Activated CD4-positive, alpha-beta T cell treated with anti-CD3 and anti-CD28 coated beads, Interleukin-2, Interleukin-6, amounts not matched to agents 100 ng/mL and 50 ng/mL, durations not matched to agents 16 hours and 8 hours (primary cell): ENCODE measurements at regions not wholly inside any gene's neighbourhood (a gene's known extent, or its start where the extent isn't known, plus 50 kb on each side); places are given as distances from the start of the nearest gene placed in this dataset.
A peak's percentile ranks its signal among the peaks of the same experiment; 100 is the strongest.
"Not testable (repeated sequence)": the region's sequence is repeated elsewhere in the genome, so short reads cannot be mapped to it uniquely, and the experiment has no call there.

ENCODE experiments used
- DNase-seq: peaks from one replicate; pipeline ENCODE4 v3.0.0-alpha.2; 2020

- DNase-seq: no peak
Observed at GRCh38 chrX:42832764-42833549, 55.0 kb upstream of the PPP1R2C start.

DNA sequence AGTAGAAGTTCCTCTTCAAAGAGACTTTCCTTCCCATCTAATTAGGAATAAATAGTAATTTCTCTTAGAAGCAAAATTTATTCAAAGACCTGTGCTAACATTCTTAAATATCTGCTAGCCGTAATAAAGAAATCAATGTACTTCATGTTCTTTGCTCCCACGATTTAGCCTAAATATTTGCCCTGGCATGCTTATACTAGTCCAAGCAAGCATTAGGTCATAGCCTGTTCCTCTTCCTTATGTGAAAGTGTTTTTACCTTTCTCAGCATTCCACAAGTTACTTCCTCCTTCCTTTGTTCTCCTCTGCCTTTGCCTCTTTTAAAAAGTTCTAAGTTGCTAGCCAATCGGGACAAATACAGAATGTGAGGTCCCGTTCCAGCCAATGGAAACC is 55.6 kb upstream of the PPP1R2C start:
- not testable (repeated sequence) for DNase-seq

GRCh38 chrX:42837101-42837726 is 59.3 kb upstream of the PPP1R2C start:
- no peak for DNase-seq

- DNase-seq: no peak
Observed at GRCh38 chrX:42837747-42838146, 59.8 kb upstream of the PPP1R2C start.

DNA sequence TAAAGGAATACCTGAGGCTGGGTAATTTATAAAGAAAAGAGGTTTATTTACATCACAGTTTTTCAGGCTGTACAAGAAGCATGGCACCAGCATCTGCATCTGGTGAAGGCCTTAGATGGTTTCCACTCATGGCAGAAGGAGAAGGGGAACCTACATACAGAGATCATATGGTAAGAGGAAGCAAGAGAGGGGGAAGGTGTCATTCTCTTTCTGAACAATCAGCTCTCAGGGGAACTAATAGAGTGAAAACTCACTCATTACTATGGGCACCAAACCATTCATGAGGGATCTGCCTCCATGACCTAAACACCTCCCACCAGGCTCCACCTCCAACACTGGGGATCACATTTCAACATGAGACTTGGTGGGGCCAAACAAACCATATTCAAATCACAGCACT is 61.7 kb upstream of the PPP1R2C start:
- no peak for DNase-seq

GRCh38 chrX:42846741-42847140 is 68.8 kb upstream of the PPP1R2C start:
- DNase-seq: no peak

GRCh38 chrX:42855259-42855658 is 77.3 kb upstream of the PPP1R2C start:
- DNase-seq: no peak

DNA sequence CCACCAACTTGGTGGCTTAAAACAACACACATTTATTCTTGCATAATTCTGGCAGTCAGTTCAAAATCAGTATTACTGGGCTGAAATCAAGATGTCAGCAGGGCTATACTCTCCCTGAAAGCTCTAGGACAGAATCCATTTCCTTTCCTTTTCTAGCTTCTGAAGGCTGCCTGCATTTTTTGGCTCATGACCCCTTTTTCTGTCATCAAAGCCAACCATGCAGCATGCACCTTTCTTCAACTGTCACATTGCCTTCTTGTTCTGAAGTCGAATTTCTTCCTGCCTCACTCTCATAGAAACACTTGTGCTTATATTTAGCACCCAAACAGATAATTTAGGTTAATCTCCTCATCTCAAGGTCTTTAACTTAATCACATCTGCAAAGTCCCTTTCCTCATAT is 79.8 kb upstream of the PPP1R2C start:
- DNase-seq: no peak

- no peak for DNase-seq
Observed at GRCh38 chrX:42869011-42869410, 91.0 kb upstream of the PPP1R2C start.

GRCh38 chrX:42869659-42870476 is 91.9 kb upstream of the PPP1R2C start:
- peak; percentile 4 for DNase-seq

DNA sequence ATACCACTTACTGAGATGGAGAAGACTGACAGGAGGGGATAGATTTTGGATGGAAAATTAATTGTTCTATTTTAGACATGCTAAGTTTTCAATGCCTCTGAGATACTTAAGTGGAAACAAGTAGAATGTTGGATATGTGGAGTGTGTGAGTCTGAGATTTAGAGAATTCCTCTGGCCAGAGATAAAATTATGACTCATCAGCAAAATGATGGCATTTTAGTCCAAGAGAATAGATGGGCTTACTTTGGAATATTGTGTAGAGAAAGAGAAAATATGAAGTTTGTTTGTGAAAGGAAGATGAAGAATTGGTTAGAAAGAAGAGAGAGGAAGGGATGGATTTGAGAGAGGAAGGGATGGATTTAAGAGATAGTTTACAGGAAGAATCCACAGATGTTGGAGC is 108.6 kb upstream of the PPP1R2C start:
- no peak for DNase-seq

- DNase-seq: no peak
Observed at GRCh38 chrX:42900947-42901346, 123.0 kb upstream of the PPP1R2C start.

- no peak for DNase-seq
Observed at GRCh38 chrX:42902513-42902912, 124.5 kb upstream of the PPP1R2C start.

GRCh38 chrX:42920752-42921151 is 142.8 kb upstream of the PPP1R2C start:
- DNase-seq: no peak

DNA sequence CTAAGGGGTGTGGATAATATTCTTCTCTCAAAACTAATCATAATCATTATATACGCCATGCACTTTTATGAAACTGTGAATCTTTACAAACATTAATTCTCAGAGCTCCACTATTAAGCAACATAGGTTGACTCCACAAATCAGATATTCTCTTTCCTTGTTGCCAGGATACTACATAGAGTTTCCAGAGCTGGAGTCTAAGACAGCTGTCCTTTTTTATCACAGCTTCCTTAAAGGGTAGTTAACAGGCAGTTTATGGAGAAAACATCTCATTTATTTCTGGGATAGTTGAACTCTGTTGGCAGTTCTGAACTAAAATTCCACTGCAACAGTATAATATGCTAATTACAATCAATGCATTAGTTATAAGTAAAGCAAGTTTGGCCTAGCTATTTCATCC is 152.1 kb upstream of the PPP1R2C start:
- no peak for DNase-seq

DNA sequence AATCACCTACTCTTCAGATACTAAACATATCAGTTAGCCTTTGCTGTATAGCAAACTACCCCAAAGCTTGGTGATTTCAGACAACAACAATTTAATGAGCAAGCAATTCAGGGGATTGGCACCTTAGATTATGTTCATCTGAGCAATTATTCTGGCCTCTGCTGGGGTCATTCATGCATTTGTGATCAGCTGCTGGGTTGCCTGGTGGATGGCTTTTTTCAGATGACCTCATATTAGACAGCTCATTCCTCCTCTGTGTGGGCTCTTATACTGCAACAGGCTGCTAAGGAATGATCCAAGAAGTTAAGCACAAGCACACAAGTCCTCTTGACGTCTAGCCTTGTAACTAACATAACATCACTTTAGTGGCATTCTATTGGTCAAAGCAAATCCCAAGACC is 153.0 kb upstream of the PPP1R2C start:
- no peak for DNase-seq

DNA sequence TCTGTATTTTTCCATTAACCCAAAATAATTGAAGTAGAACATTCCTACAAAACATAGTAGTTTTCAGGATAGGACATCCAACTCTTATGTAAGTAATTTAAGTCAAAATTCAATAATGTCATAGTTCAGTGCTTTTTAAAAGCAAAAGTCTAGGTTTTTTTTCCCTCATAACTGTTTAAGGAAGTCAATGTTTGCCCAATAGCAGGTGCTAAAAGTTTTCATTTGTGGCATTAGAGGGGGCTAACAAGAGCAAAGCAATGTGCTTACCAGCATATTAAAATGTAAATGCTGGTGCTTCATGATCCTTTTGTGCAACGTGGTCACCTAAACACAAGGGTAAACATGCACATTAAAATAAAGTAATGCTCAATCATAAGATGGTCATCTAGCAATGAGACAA is 155.2 kb upstream of the PPP1R2C start:
- DNase-seq: no peak

- peak; percentile 53 for DNase-seq
Observed at GRCh38 chrX:42934020-42934726, 156.2 kb upstream of the PPP1R2C start.

DNA sequence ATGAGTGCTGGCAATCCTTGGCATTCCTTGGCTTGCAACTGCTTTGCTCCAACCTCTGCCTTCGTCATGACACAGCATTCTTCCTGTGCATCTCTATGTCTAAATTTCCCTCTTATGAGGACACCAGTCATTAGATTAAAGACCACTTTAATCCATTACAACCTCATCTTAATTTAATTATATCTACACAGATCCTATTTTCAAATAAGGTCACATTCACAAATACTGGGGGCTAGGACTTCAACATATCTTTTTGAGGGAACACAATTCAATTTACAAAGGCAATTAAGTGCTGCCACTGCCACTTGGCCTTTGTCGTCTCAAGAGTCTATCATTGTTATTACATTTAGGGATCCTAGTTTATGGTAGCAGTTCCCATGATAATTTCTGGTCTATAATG is 163.7 kb upstream of the PPP1R2C start:
- no peak for DNase-seq

- peak; percentile 68 for DNase-seq
Observed at GRCh38 chrX:42943051-42943974, 165.3 kb upstream of the PPP1R2C start.

- peak; percentile 22 for DNase-seq
Observed at GRCh38 chrX:42944381-42944998, 166.5 kb upstream of the PPP1R2C start.
